Activated B cell treated with CpG ODN at 0.5 μM for 24 hours (primary cell): ENCODE measurements at regions not wholly inside any gene's neighbourhood (a gene's known extent, or its start where the extent isn't known, plus 50 kb on each side); places are given as distances from the start of the nearest gene placed in this dataset.

ENCODE experiments used
- ATAC-seq: fragments of 200-7000 bp; cut with Tn5 transposase; one replicate; pipeline ENCODE4 v1.10.0; 2021; ENCODE audit warnings: low read depth, mild to moderate bottlenecking, moderate library complexity
- CTCF ChIA-PET: fragments of 350-600 bp; sonication (Branson Sonifier 250); formaldehyde crosslinking; loops from one replicate; lab custom pipeline; 2021; ENCODE audit warnings: antibody characterized with exemption; lab: Charles Lee
- POLR2A ChIA-PET: fragments of 350-600 bp; sonication (Branson Sonifier 250); formaldehyde crosslinking; loops from one replicate; lab custom pipeline; 2021; ENCODE audit warnings: antibody characterized with exemption; lab: Charles Lee
- DNase-seq: peaks from one replicate; pipeline ENCODE4 v3.0.0; 2022
- H3K27ac Mint-ChIP-seq: one replicate; pipeline ENCODE4 v1.8.0; 2020; ENCODE audit warnings: mixed read lengths
- H3K27me3 Mint-ChIP-seq: one replicate; pipeline ENCODE4 v1.8.0; 2021; ENCODE audit warnings: mixed read lengths
- H3K36me3 Mint-ChIP-seq: one replicate; pipeline ENCODE4 v1.8.0; 2021; ENCODE audit warnings: low read depth, mixed read lengths
- H3K4me1 Mint-ChIP-seq: one replicate; pipeline ENCODE4 v1.8.0; 2021; ENCODE audit warnings: mixed read lengths
- H3K4me3 Mint-ChIP-seq: one replicate; pipeline ENCODE4 v1.8.0; 2020; ENCODE audit warnings: mild to moderate bottlenecking, mixed read lengths
- H3K9me3 Mint-ChIP-seq: one replicate; pipeline ENCODE4 v1.8.0; 2020; ENCODE audit warnings: mixed read lengths
- CTCF ChIP-seq: fragments of 200-600 bp; IDR thresholded peaks from one replicate; pipeline ENCODE4 v1.8.0; 2022; ENCODE audit warnings: antibody characterized with exemption, mild to moderate bottlenecking
- intact Hi-C: fragments of 100-400 bp; cut with micrococcal nuclease; formaldehyde crosslinking; loops from one replicate; pipeline ENCODE4 v1.15.1; 2024

GRCh38 chr15:81469154-81469553 lies 95.1 kb upstream of the TMC3 start:
- ChIA-PET POLR2A (no interaction called here), CTCF (no interaction called here)
- ATAC-seq: no peak
- intact Hi-C loops: no loop called here
- peaks cover 19% of the 10 kb centered on the region for H3K9me3 Mint-ChIP-seq
- peaks cover 12% of the 10 kb centered on the region for H3K27me3 Mint-ChIP-seq
- TF ChIP-seq CTCF: no peak
- no peak overlapping the region for H3K27ac Mint-ChIP-seq
- no peak overlapping the region for H3K4me3 Mint-ChIP-seq
- H3K36me3 Mint-ChIP-seq: peaks cover 4% of the 10 kb centered on the region
- H3K4me1 Mint-ChIP-seq: no peaks in the 10 kb centered on the region
- DNase-seq: no peak

- DNase-seq: no peak
- no peak for TF ChIP-seq CTCF
- no peak overlapping the region for H3K4me3 Mint-ChIP-seq
- peaks cover 7% of the 10 kb centered on the region for H3K36me3 Mint-ChIP-seq
- ATAC-seq: no peak
- H3K4me1 Mint-ChIP-seq: no peaks in the 10 kb centered on the region
- no peak overlapping the region for H3K27ac Mint-ChIP-seq
- CTCF ChIA-PET: no interaction called here
- H3K9me3 Mint-ChIP-seq: peaks cover 36% of the 10 kb centered on the region
- intact Hi-C loops: no loop called here
- POLR2A ChIA-PET: no interaction called here
- H3K27me3 Mint-ChIP-seq: peaks cover 19% of the 10 kb centered on the region
These were observed 92.7 kb upstream of the TMC3 start for GRCh38 chr15:81466741-81467140.

- ChIA-PET POLR2A (no interaction called here), CTCF (no interaction called here)
- TF ChIP-seq CTCF: no peak
- intact Hi-C loops: no loop called here
- ATAC-seq (no peak), DNase-seq (no peak)
- H3K9me3 Mint-ChIP-seq: peaks cover 15% of the 10 kb centered on the region
- H3K27me3 Mint-ChIP-seq: peaks cover 2% of the 10 kb centered on the region
- H3K27ac Mint-ChIP-seq: no peak overlapping the region
- no peak overlapping the region for H3K4me3 Mint-ChIP-seq
- H3K4me1 Mint-ChIP-seq: peaks cover 6% of the 10 kb centered on the region
- H3K36me3 Mint-ChIP-seq: no peaks in the 10 kb centered on the region
These were observed 80.0 kb upstream of the TMC3 start for GRCh38 chr15:81454024-81454423.

DNA sequence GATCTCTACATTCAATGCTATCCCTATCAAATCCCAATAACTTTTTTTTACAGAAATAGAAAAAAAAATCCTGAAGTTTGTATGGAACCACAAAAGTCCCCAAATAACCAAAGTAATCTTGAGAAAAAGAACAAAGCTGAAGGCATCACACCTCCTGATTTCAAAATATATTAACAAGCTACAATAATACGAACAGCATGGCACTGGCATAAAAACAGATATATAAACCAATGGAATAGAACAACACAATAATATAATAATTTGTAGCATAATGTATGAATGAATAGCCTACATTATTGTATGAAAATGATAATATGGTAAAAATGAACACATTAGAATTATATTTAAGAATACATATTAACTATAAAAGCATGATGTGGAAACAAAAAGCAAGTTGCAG lies 76.7 kb upstream of the TMC3 start:
- Mint-ChIP-seq H3K4me1 (no peaks in the 10 kb centered on the region), H3K4me3 (no peak overlapping the region), H3K27me3 (peaks cover 2% of the 10 kb centered on the region), H3K27ac (no peak overlapping the region), H3K36me3 (no peaks in the 10 kb centered on the region), H3K9me3 (peaks cover 13% of the 10 kb centered on the region)
- TF ChIP-seq CTCF: no peak
- intact Hi-C loops: no loop called here
- POLR2A ChIA-PET: no interaction called here
- CTCF ChIA-PET: no interaction called here
- DNase-seq (no peak), ATAC-seq (no peak)

DNA sequence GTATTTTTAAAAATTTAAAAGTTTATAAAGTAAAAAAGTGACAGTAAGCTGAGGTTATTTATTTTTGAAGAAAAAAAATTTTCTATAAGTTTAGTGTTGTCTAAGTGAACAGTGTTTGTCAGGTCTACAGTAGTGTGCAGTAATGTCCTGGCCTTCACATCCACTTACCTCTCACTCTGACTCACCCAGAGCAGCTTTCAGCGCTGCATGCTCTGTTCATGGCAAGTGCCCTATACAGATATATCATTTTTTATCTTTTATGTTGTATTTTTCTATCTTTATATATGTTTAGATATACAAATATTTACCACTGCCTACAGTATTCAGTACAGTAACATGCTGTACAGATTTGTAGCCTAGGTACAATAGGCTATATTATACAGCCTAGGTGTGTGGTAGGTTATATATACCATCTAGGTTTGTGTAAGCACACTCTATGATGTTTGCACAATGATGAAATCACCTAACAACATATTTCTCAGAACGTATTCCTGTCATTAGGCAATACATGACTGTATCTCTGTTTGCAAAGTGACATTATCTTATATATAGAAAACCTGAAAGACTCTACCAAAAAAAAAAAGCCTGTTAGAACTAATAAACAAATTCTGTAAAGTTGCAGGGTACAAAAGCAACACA lies 75.9 kb upstream of the TMC3 start:
- intact Hi-C loops: no loop called here
- H3K36me3 Mint-ChIP-seq: no peaks in the 10 kb centered on the region
- POLR2A ChIA-PET: no interaction called here
- CTCF ChIA-PET: no interaction called here
- H3K4me3 Mint-ChIP-seq: no peak overlapping the region
- H3K9me3 Mint-ChIP-seq: peaks cover 18% of the 10 kb centered on the region
- H3K27me3 Mint-ChIP-seq: peaks cover 2% of the 10 kb centered on the region
- ATAC-seq: no peak
- no peak for TF ChIP-seq CTCF
- DNase-seq: no peak
- no peaks in the 10 kb centered on the region for H3K4me1 Mint-ChIP-seq
- H3K27ac Mint-ChIP-seq: no peak overlapping the region
